ENCODE measurements at regions not wholly inside any gene's neighbourhood (a gene's known extent, or its start where the extent isn't known, plus 50 kb on each side); places are given as distances from the start of the nearest gene placed in this dataset.

DNA sequence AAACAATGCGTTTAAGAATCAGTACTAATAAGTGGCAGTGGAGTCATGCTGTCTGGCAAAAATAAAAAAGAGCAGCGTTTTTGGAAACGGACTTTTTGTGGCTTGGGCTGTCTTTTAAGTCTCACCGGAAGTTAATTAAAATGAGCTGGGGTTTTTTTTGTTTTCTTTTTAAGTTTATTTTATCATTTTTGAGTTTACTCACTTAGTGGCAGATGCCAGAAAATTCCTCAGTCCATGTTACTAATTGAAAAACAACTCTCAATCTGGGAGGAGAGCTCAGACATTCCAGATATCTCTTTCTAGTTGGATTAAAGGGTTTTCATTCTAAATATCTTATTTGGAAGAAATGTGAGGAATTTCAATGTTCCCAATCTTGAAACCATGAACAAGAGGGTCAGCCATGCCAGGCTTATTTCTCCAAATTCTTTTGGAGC, 133.8 kb upstream of the AGR3 start:
- TF ChIP-seq, protein P1, sequence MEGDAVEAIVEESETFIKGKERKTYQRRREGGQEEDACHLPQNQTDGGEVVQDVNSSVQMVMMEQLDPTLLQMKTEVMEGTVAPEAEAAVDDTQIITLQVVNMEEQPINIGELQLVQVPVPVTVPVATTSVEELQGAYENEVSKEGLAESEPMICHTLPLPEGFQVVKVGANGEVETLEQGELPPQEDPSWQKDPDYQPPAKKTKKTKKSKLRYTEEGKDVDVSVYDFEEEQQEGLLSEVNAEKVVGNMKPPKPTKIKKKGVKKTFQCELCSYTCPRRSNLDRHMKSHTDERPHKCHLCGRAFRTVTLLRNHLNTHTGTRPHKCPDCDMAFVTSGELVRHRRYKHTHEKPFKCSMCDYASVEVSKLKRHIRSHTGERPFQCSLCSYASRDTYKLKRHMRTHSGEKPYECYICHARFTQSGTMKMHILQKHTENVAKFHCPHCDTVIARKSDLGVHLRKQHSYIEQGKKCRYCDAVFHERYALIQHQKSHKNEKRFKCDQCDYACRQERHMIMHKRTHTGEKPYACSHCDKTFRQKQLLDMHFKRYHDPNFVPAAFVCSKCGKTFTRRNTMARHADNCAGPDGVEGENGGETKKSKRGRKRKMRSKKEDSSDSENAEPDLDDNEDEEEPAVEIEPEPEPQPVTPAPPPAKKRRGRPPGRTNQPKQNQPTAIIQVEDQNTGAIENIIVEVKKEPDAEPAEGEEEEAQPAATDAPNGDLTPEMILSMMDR (IDR thresholded peaks at IDR 0.05; ENCODE audit: low read length), result no peak
- no peak for TF ChIP-seq EZH2 (IDR thresholded peaks at IDR 0.05; ENCODE audit: borderline replicate concordance, low read length)
